ENCODE measurements at regions not wholly inside any gene's neighbourhood (a gene's known extent, or its start where the extent isn't known, plus 50 kb on each side); places are given as distances from the start of the nearest gene placed in this dataset.

DNA sequence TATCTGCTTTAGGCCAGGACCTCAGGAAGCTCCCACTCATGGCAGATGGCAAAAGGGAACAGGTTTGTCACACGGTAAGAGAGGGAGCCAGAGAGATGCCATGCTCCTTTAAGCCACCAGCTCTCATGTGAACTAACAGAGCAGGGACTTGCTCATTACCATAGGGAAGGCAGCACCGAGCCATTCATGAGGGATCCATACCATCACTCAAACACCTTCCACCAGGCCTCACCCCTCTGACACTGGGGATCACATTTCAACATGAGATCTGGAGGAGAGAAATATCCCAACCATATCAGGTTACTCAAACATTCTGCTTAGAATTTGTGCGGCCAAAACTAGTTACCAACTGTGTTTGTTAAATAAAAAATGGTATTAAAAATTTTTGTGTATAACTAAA lies 427.0 kb downstream of the UQCRFS1 start:
- DNase-seq (ENCODE audit: low spot score in 2 of 2) (no peak), ATAC-seq (ENCODE audit: low read depth) (no peak)
- no peaks in the 10 kb centered on the region for H3K36me3 Mint-ChIP-seq
- H3K4me3 Mint-ChIP-seq: no peak overlapping the region
- H3K27me3 Mint-ChIP-seq: no peaks in the 10 kb centered on the region
- peaks cover 16% of the 10 kb centered on the region for H3K9me3 Mint-ChIP-seq
- no peaks in the 10 kb centered on the region for H3K4me1 Mint-ChIP-seq
- H3K27ac Mint-ChIP-seq: no peak overlapping the region

GRCh38 chr19:28764066-28764465 lies 448.9 kb downstream of the UQCRFS1 start:
- DNase-seq (ENCODE audit: low spot score in 2 of 2) (no peak), ATAC-seq (ENCODE audit: low read depth) (no peak)
- Mint-ChIP-seq H3K27ac (no peak overlapping the region), H3K4me3 (no peak overlapping the region), H3K9me3 (peaks cover 18% of the 10 kb centered on the region), H3K27me3 (no peaks in the 10 kb centered on the region), H3K36me3 (no peaks in the 10 kb centered on the region), H3K4me1 (no peaks in the 10 kb centered on the region)

- no peaks in the 10 kb centered on the region for H3K36me3 Mint-ChIP-seq
- no peaks in the 10 kb centered on the region for H3K4me1 Mint-ChIP-seq
- no peak overlapping the region for H3K27ac Mint-ChIP-seq
- H3K4me3 Mint-ChIP-seq: no peak overlapping the region
- ATAC-seq (ENCODE audit: low read depth) (no peak), DNase-seq (ENCODE audit: low spot score in 2 of 2) (no peak)
- peaks cover 11% of the 10 kb centered on the region for H3K9me3 Mint-ChIP-seq
- no peaks in the 10 kb centered on the region for H3K27me3 Mint-ChIP-seq
These were observed 466.5 kb downstream of the UQCRFS1 start for GRCh38 chr19:28746478-28746877.

GRCh38 chr19:28744943-28745342 lies 468.0 kb downstream of the UQCRFS1 start:
- H3K4me3 Mint-ChIP-seq: no peak overlapping the region
- H3K4me1 Mint-ChIP-seq: no peaks in the 10 kb centered on the region
- no peak overlapping the region for H3K27ac Mint-ChIP-seq
- H3K36me3 Mint-ChIP-seq: no peaks in the 10 kb centered on the region
- DNase-seq (ENCODE audit: low spot score in 2 of 2) (no peak), ATAC-seq (ENCODE audit: low read depth) (no peak)
- H3K27me3 Mint-ChIP-seq: no peaks in the 10 kb centered on the region
- H3K9me3 Mint-ChIP-seq: peaks cover 10% of the 10 kb centered on the region

DNA sequence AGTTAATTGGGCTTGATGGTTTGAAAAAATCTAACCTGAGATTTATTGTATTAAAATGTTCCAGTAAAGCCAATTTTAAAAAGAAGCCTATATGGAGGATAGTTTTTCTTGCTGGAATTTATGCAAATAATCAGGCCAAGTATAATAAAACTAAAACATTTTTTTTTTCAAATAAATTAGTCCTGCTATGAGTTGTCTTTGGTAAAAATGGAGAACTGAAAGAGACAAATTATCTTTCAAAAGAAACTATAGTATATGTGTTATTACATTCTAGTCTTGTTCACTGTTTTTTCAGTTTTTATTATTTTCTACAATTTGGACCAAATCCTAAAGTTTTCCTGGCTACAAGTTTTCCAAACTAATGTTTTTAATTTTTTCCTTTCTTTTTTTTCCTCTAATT lies 468.9 kb downstream of the UQCRFS1 start:
- ATAC-seq (ENCODE audit: low read depth) (no peak), DNase-seq (ENCODE audit: low spot score in 2 of 2) (no peak)
- Mint-ChIP-seq H3K27ac (no peak overlapping the region), H3K36me3 (no peaks in the 10 kb centered on the region), H3K4me3 (no peak overlapping the region), H3K27me3 (no peaks in the 10 kb centered on the region), H3K9me3 (peaks cover 7% of the 10 kb centered on the region), H3K4me1 (no peaks in the 10 kb centered on the region)

GRCh38 chr19:28737021-28737895 lies 475.7 kb downstream of the UQCRFS1 start:
- H3K27ac Mint-ChIP-seq: no peak overlapping the region

DNA sequence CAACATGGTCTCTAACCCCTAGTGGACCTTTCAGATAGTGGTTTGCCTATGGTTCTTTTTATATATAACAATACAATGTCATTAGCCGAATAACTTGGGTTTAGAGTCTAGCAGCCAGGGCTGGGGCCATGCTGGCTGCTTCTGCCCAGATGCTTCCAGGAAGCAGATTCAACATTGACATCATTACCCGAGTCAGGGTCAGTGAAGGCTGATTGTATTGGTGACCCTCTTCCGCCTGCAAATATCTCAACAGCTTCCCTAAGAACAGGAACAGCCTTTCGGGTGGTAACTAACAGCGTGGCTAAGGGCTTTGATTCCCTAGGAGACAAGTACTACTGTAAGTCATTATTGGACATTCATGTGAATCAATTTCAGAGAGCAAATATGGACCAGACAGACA lies 476.4 kb downstream of the UQCRFS1 start:
- H3K4me1 Mint-ChIP-seq: peaks cover 2% of the 10 kb centered on the region
- no peak overlapping the region for H3K27ac Mint-ChIP-seq
- H3K4me3 Mint-ChIP-seq: no peak overlapping the region
- DNase-seq (ENCODE audit: low spot score in 2 of 2) (no peak), ATAC-seq (ENCODE audit: low read depth) (no peak)
- peaks cover 9% of the 10 kb centered on the region for H3K9me3 Mint-ChIP-seq
- H3K27me3 Mint-ChIP-seq: no peaks in the 10 kb centered on the region
- no peaks in the 10 kb centered on the region for H3K36me3 Mint-ChIP-seq

More at GRCh38 chr19:28737021-28737895, 475.7 kb downstream of the UQCRFS1 start:
- DNase-seq (ENCODE audit: low spot score in 2 of 2) (no peak), ATAC-seq (ENCODE audit: low read depth) (no peak)
- Mint-ChIP-seq H3K9me3 (peaks cover 7% of the 10 kb centered on the region), H3K36me3 (no peaks in the 10 kb centered on the region), H3K4me3 (no peak overlapping the region), H3K4me1 (peaks cover 2% of the 10 kb centered on the region), H3K27me3 (no peaks in the 10 kb centered on the region)

GRCh38 chr19:28731577-28731976 lies 481.4 kb downstream of the UQCRFS1 start:
- DNase-seq (ENCODE audit: low spot score in 2 of 2) (no peak), ATAC-seq (ENCODE audit: low read depth) (no peak)
- Mint-ChIP-seq H3K4me3 (no peak overlapping the region), H3K4me1 (no peaks in the 10 kb centered on the region), H3K27ac (no peak overlapping the region), H3K36me3 (no peaks in the 10 kb centered on the region), H3K27me3 (peaks cover 9% of the 10 kb centered on the region), H3K9me3 (peaks cover 13% of the 10 kb centered on the region)

DNA sequence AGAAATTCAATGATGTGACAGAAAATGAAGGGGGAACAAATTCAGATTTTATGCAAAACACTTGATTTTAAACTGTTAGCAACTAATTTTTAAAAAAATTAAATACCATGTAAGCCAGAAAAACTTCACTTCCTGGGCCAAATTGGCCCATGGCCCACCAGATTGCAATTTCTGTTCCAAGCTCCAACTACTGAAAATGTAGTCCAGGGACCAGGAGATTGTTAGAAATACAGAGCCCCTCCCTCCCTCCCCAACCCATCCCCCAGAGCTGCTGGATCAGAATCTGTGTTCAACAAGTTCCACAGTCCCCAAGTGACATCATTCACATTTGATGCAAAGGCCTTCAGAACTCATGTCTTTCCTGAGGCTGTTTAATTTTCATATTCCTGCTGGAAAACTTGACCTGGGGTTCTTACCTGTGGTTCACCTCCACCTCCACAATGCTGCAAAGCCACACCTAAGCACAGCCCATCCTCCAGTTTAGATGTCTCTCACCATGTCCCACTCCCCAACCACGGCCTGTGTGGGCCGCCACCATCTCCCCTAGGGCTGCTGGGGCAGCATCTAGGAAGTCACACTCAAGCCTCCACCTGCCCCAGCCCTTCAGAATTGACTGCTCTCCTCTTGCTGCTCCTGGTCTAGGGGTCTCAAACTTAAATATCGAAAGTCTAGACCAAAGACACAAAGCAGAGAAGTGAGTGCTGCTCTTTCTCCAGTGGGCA lies 482.0 kb downstream of the UQCRFS1 start:
- Mint-ChIP-seq H3K9me3 (peaks cover 12% of the 10 kb centered on the region), H3K4me1 (no peaks in the 10 kb centered on the region), H3K27ac (no peak overlapping the region), H3K36me3 (no peaks in the 10 kb centered on the region), H3K27me3 (peaks cover 10% of the 10 kb centered on the region), H3K4me3 (no peak overlapping the region)
- DNase-seq (ENCODE audit: low spot score in 2 of 2) (no peak), ATAC-seq (ENCODE audit: low read depth) (no peak)

DNA sequence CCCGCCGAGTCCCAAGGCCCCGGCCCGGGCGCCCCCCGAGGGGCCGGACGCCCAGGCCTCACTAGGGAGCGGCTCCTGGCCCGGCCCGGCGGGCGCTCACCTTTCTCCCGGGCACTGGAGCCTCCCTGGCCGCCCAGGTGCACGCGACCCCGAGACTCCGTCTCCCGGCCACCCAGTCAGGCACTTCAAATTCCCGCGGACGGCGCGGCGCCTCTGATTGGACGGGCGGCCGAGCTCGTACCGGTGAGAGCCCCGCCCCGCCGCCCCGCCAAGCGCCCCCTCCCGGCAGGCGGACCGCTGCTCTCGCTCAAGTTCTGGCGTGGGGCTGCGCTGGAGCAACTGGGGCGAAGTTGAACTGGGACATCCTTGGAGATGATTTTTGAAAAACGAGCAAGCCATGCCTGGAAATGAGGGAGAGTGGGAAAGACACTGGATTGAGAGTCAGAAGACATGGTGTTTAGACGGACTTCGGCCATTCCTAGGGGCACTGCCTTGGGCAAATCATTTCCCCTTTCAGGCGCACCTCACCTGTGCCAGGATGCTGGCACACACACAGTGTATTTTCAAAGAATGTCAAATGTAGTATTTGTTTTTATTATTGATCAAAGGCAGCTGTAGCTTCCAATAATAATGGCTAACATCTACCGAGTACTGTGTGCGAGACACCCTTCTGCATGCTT lies 485.3 kb downstream of the UQCRFS1 start:
- H3K4me1 Mint-ChIP-seq: no peaks in the 10 kb centered on the region
- peaks cover 10% of the 10 kb centered on the region for H3K27me3 Mint-ChIP-seq
- DNase-seq (ENCODE audit: low spot score in 2 of 2): no peak
- H3K9me3 Mint-ChIP-seq: peaks cover 10% of the 10 kb centered on the region
- no peak overlapping the region for H3K4me3 Mint-ChIP-seq
- no peak for ATAC-seq (ENCODE audit: low read depth)
- no peak overlapping the region for H3K27ac Mint-ChIP-seq
- no peaks in the 10 kb centered on the region for H3K36me3 Mint-ChIP-seq

DNA sequence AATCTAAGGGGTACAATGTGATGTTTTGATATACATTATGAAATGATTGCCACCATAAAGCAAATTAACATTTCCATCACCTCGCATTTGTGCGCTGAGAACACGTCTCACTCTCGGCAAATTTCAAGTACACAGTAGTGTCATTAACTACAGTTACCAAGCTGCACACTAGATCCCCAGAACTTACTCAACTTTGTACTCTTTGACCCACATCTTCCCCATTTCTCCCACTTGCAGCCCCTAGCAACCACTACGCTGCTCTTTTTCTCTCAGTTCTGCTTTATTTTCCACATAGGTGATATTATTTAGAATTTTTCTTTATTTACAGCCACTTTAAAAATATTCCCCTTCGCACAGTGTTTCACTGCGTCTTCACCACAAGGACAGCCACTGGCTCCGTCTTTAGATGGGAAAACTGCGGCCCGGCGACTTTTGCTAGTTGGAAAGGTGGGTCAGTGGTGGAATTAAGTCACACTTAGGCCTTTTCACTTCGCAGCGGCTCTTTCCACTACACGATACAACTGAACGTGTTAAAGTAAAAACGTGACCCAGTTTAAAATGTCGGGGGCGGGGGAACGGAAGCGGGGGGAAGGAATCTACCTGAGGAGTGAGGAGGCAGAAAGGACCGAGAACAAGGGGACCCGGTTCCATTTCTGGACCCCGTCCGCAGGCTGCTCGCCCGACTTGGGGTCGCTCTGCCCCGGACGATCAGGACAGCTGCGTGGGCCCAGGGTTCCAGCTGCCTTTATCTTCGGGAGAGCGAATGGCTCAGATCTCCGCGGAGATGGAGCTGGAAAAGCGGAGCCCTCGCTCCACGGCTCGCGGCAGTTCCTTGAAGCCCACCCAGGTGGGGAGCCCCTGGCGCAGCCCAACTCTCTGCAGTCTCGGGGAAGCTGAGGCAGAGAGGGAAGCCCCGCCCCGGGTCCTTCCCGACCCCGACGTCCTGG lies 486.1 kb downstream of the UQCRFS1 start:
- no peak overlapping the region for H3K4me3 Mint-ChIP-seq
- H3K27me3 Mint-ChIP-seq: peaks cover 10% of the 10 kb centered on the region
- H3K4me1 Mint-ChIP-seq: no peaks in the 10 kb centered on the region
- H3K9me3 Mint-ChIP-seq: peaks cover 9% of the 10 kb centered on the region
- DNase-seq (ENCODE audit: low spot score in 2 of 2) (no peak), ATAC-seq (ENCODE audit: low read depth) (no peak)
- no peaks in the 10 kb centered on the region for H3K36me3 Mint-ChIP-seq
- H3K27ac Mint-ChIP-seq: no peak overlapping the region

DNA sequence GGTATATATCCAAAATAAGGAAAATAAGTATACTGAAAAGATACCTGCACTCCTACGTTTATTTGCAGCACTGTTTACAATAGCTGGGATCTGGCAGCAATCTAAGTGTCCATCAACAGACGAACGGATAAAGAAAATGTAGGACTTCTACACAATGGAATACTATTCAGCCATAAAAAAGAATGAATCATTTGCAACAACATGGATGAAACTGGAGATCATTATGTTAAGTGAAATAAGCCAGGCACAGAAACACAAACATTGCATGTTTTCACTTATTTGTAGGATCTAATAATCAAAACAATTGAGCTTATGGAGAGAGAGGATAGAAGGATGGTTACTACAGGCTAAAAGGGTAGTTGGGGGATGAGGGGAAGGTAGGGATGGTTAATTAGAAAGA lies 494.0 kb downstream of the UQCRFS1 start:
- no peak overlapping the region for H3K4me3 Mint-ChIP-seq
- H3K36me3 Mint-ChIP-seq: no peaks in the 10 kb centered on the region
- ATAC-seq (ENCODE audit: low read depth) (no peak), DNase-seq (ENCODE audit: low spot score in 2 of 2) (no peak)
- no peak overlapping the region for H3K27ac Mint-ChIP-seq
- H3K27me3 Mint-ChIP-seq: no peaks in the 10 kb centered on the region
- H3K4me1 Mint-ChIP-seq: no peaks in the 10 kb centered on the region
- H3K9me3 Mint-ChIP-seq: peaks cover 18% of the 10 kb centered on the region

DNA sequence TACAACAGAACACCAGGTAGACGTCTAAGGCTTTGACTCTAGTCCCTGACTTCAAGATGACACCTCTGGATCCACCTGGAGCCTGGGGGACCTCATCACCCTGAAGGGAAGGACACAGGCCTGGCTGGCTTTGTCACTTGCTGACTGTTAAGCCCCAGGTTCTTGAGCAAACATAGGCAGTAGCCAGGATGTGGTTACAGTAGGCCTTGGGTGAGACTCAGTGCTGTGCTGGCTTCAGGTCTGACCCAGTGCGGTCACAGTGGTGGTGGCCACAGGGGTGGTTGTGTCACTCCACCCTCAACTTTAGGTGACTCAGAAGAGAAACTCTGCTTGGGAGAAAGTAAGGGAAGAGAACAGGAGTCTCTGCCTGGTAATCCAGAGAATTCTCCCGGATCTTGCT lies 497.8 kb downstream of the UQCRFS1 start:
- Mint-ChIP-seq H3K4me1 (no peaks in the 10 kb centered on the region), H3K27ac (no peak overlapping the region), H3K9me3 (peaks cover 9% of the 10 kb centered on the region), H3K36me3 (no peaks in the 10 kb centered on the region), H3K27me3 (no peaks in the 10 kb centered on the region), H3K4me3 (no peak overlapping the region)
- ATAC-seq (ENCODE audit: low read depth): no peak
- DNase-seq (ENCODE audit: low spot score in 2 of 2): no peak

All from memory B cell (primary cell).